ENCODE measurements at regions not wholly inside any gene's neighbourhood (a gene's known extent, or its start where the extent isn't known, plus 50 kb on each side); places are given as distances from the start of the nearest gene placed in this dataset.

DNA sequence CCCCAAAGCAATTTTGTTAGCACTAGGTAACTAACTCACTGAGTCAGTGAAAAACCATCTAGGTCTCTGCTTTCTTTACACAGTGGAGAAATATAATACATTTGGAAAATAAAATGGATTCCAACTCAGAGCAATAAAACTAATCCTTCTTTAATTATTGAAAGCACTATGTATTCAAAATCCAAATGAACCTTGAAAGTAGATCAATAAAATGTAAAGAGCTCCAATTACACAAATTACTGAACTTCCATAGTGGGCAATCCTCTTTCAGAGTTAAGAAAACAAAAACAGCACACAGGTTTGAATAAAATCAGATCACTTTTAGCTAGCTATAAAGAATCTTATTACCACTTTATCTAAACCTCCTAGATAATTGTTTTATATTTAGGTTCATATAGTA, 208.1 kb downstream of the NR4A2 start:
- TF ChIP-seq CTCF (IDR thresholded peaks at IDR 0.05; ENCODE audit: low read depth, low read length, missing control alignments): no peak
- in situ Hi-C loops (cut with HindIII; ENCODE audit: low sequenced_read_pairs): no loop called here
- DNase-seq (ENCODE audit: low read depth): no peak
- H3K4me3 ChIP-seq (ENCODE audit: low read depth, low read length): no peak overlapping the region

DNA sequence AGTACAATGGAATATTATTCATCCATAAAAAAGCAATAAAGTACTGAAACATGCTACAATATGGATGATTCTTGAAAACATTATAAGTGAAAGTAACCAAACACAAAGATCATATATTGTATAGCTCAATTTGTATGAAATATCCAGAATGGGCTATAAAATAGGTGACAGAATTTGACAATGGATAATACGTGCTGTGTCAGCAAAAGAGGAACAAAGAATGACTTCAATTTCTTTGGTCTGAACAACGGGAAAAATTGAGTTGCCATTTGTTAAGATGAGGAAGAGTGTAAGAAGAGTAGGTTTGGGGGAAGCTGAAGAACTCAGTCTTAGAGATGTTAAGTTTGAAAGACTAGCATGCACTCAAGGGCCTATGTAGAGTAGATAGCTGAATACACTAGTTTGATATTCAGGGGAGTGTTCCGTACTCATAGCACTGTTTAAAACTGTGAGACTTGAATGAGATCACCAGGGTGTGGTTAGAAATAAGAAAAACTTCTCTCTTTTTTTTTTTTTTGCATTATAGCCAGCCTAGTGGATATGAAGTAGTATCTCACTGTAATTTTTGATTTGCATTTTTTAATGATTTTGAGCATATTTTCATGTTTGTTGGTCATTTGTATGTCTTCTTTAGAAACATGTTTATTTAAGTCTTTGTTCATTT, 213.6 kb downstream of the NR4A2 start:
- no peak for TF ChIP-seq CTCF (IDR thresholded peaks at IDR 0.05; ENCODE audit: low read depth, low read length, missing control alignments)
- in situ Hi-C loops (cut with HindIII; ENCODE audit: low sequenced_read_pairs): no loop called here
- H3K4me3 ChIP-seq (ENCODE audit: low read depth, low read length): no peak overlapping the region
- no peak for DNase-seq (ENCODE audit: low read depth)

DNA sequence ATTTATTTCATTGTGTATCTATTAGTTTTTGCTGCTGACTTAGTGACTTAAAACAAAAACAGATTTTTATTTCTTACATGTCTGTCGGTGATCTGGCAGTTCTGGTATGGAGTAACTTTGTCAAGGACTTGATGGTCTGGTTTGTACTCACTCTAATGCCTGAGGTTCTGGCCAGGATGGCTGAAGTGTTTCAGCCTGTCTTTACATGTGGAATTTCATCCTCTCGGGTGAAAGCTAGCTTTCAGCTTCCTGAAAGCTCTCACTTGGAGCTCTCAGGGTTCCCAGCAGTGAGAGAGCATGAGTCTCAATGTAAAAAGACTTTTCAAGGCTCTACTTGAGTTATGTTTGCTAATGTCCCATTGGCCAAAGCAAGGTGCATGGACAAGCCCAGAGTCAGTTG, 216.4 kb downstream of the NR4A2 start:
- no peak for DNase-seq (ENCODE audit: low read depth)
- no peak overlapping the region for H3K4me3 ChIP-seq (ENCODE audit: low read depth, low read length)
- in situ Hi-C loops (cut with HindIII; ENCODE audit: low sequenced_read_pairs): no loop called here
- no peak for TF ChIP-seq CTCF (IDR thresholded peaks at IDR 0.05; ENCODE audit: low read depth, low read length, missing control alignments)

DNA sequence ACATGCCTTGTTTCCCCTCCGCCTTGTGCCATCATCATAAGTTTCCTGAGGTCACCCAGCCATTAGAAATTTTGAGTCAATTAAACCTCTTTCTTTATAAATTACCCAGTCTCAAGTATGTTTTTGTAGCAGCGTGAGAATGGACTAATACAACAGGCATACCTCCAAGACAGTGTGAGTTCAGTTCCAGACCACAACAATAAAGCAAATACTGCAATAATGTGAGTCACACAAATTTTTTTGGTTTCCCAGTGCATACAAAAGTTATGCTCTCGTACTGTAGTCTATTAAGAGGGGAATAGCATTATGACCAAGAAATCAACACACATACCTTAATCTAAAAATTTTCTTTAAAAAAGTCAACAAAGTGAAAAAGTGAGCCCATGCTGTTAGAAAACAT, 217.2 kb downstream of the NR4A2 start:
- H3K4me3 ChIP-seq (ENCODE audit: low read depth, low read length): no peak overlapping the region
- in situ Hi-C loops (cut with HindIII; ENCODE audit: low sequenced_read_pairs): no loop called here
- peak; percentile 81 for DNase-seq (ENCODE audit: low read depth)
- no peak for TF ChIP-seq CTCF (IDR thresholded peaks at IDR 0.05; ENCODE audit: low read depth, low read length, missing control alignments)

DNA sequence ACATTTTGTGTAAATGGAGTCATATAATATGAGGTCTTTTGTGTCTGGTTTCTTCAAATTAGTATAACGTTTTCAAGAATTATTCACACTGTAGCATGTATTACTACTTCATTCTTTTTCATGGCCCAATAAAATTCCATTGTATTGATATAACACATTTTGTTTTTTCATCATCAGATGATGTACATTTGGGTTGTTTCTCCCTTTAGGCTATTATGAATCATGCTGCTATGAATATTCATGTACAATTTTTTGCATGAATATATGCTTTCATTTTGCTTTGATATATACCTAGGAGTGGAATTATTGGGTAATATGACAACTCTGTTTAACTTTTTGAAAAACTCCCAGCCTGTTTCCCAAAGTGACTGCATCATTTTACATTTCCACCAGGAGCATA, 220.2 kb downstream of the NR4A2 start:
- no peak for TF ChIP-seq CTCF (IDR thresholded peaks at IDR 0.05; ENCODE audit: low read depth, low read length, missing control alignments)
- in situ Hi-C loops (cut with HindIII; ENCODE audit: low sequenced_read_pairs): no loop called here
- DNase-seq (ENCODE audit: low read depth): no peak
- no peak overlapping the region for H3K4me3 ChIP-seq (ENCODE audit: low read depth, low read length)

- in situ Hi-C loops (cut with HindIII; ENCODE audit: low sequenced_read_pairs): no loop called here
- no peak overlapping the region for H3K4me3 ChIP-seq (ENCODE audit: low read depth, low read length)
- DNase-seq (ENCODE audit: low read depth): no peak
- TF ChIP-seq CTCF (IDR thresholded peaks at IDR 0.05; ENCODE audit: low read depth, low read length, missing control alignments): no peak
These were observed 221.6 kb downstream of the NR4A2 start for GRCh38 chr2:156110890-156111289.

Data from astrocyte of the cerebellum (primary cell).